K562 (cell line): ENCODE measurements at regions not wholly inside any gene's neighbourhood (a gene's known extent, or its start where the extent isn't known, plus 50 kb on each side); places are given as distances from the start of the nearest gene placed in this dataset.

Experiments used
- ATAC-seq: fragments of 200-7000 bp; cut with Tn5 transposase; 3 replicates; pipeline ENCODE4 v1.9.1; 2020; ENCODE audit warnings: moderate library complexity
- BruUV-seq: library from RNA; stranded (reverse); fragments of 400-500 nt; replicated peaks from 2 replicates; lab custom pipeline; 2021; lab: Mats Ljungman, UMichigan
- CTCF ChIA-PET: fragments of 300-600 bp; formaldehyde crosslinking; extraction: SDS; loops from one replicate; lab custom pipeline; 2021; ENCODE audit warnings: low intra/inter-chr PET ratio; lab: Yijun Ruan, JAX
- POLR2A ChIA-PET: fragments of 300-600, 350-650 bp; sonication (Branson Sonifier 250); formaldehyde crosslinking; extraction: SDS; loops from one replicate; lab custom pipeline; 2021; ENCODE audit warnings: antibody characterized with exemption, inconsistent platforms; lab: Yijun Ruan, JAX
- DNase-seq, 4 experiments: peaks; one replicate each; pipeline versions ENCODE4 v3.0.0 to v3.0.0-alpha.2; 2011 to 2018; ENCODE audit warnings: low spot score in 3 of 4, mixed read lengths in 3 of 4; ENCODE audit errors: extremely low read depth in 1 of 4
- FAIRE-seq: peaks from 2 replicates; lab custom pipeline; 2011; peaks lifted over from hg19 to GRCh38; lab: Jason Lieb, UNC
- H2AFZ ChIP-seq: 2 replicates; pipeline ENCODE4 v1.6.0; 2011; ENCODE audit warnings: low read depth, low read length, control low read depth, inconsistent platforms
- H3K27ac ChIP-seq: fragments of 200-600 bp; 3 replicates; pipeline ENCODE4 v1.8.0; 2011; ENCODE audit warnings: low read depth, mild to moderate bottlenecking, control low read depth, inconsistent platforms, low read length, moderate library complexity, mixed read lengths; ENCODE audit errors: extremely low read depth
- H3K27me3 ChIP-seq, 2 experiments: fragments of 300-600 bp in 1 of 2; 2 replicates in 1 of 2; 3 replicates in 1 of 2; pipeline versions ENCODE4 v1.6.0 to v1.8.0; 2011; ENCODE audit warnings: inconsistent platforms in 2 of 2, low read length in 2 of 2, mild to moderate bottlenecking in 1 of 2, mixed read lengths in 1 of 2, moderate library complexity in 1 of 2; ENCODE audit not compliant: control insufficient read depth in 2 of 2, insufficient read depth in 2 of 2
- H3K36me3 ChIP-seq: fragments of 300-600 bp; 3 replicates; pipeline ENCODE4 v1.8.0; 2011; ENCODE audit warnings: mild to moderate bottlenecking, low read length, inconsistent platforms; ENCODE audit not compliant: control insufficient read depth, insufficient read depth
- H3K4me1 ChIP-seq, 2 experiments: fragments of 200-600 bp in 1 of 2; replicated peaks in 1 of 2; 2 replicates in 1 of 2; 3 replicates in 1 of 2; pipeline versions ENCODE4 v1.5.1 to v1.8.0; 2011; ENCODE audit warnings: inconsistent platforms in 2 of 2, low read length in 2 of 2, mild to moderate bottlenecking in 1 of 2, mixed read lengths in 1 of 2, moderate library complexity in 1 of 2; ENCODE audit not compliant: control insufficient read depth in 2 of 2, insufficient read depth in 2 of 2
- H3K4me2 ChIP-seq: 2 replicates; pipeline ENCODE4 v1.6.1; 2011; ENCODE audit warnings: low read length, control low read depth, inconsistent platforms, mixed read lengths; ENCODE audit not compliant: insufficient read depth
- H3K4me3 ChIP-seq: fragments of 200-600 bp; sonication (generic), shearing (Covaris generic); 2 replicates; pipeline ENCODE4 v1.5.1; 2016; ENCODE audit warnings: control low read depth, inconsistent platforms
- H3K79me2 ChIP-seq: fragments of 200-600 bp; 3 replicates; pipeline ENCODE4 v1.8.0; 2011; ENCODE audit warnings: low read length, inconsistent platforms; ENCODE audit not compliant: control insufficient read depth, insufficient read depth
- H3K9ac ChIP-seq, 2 experiments: 2 replicates each; pipeline versions ENCODE4 v1.6.0 to v1.6.1; 2011; ENCODE audit warnings: low read depth in 2 of 2, low read length in 2 of 2, control low read depth in 1 of 2, inconsistent platforms in 1 of 2, mild to moderate bottlenecking in 1 of 2, mixed read lengths in 1 of 2; ENCODE audit not compliant: insufficient read depth in 1 of 2
- H3K9me1 ChIP-seq: one replicate; pipeline ENCODE4 v1.6.0; 2011; ENCODE audit warnings: inconsistent platforms, mild to moderate bottlenecking, low read length, moderate library complexity; ENCODE audit not compliant: control insufficient read depth, insufficient read depth
- H3K9me3 ChIP-seq: replicated peaks from 2 replicates; pipeline ENCODE4 v1.5.1; 2011; ENCODE audit warnings: low read depth, low read length, inconsistent platforms; ENCODE audit not compliant: control insufficient read depth, insufficient read depth
- H4K20me1 ChIP-seq: replicated peaks from 2 replicates; pipeline ENCODE4 v1.6.1; 2011; ENCODE audit warnings: low read length, inconsistent platforms, mixed read lengths; ENCODE audit not compliant: control insufficient read depth, insufficient read depth
- CBFB ChIP-seq: sonication (generic); formaldehyde crosslinking; IDR thresholded peaks from 2 replicates; pipeline ENCODE4 v1.4.0; 2020; ENCODE audit warnings: mild to moderate bottlenecking, missing genetic modification reagents
- CEBPG ChIP-seq, 3 experiments: fragments of 200-800 bp in 1 of 3; sonication (Bioruptor generic) in 1 of 3; sonication (generic) in 1 of 3; formaldehyde crosslinking in 1 of 3; IDR thresholded peaks in 2 of 3; conservative IDR thresholded peaks in 1 of 3; 2 replicates each; pipeline versions ENCODE4 v1.6.1 to v1.8.0; 2016 to 2022; ENCODE audit warnings: missing compliant biosample characterization in 2 of 3, missing genetic modification characterization in 2 of 3, mild to moderate bottlenecking in 1 of 3, missing genetic modification reagents in 1 of 3
- HES1 ChIP-seq: fragments of 450-650 bp; IDR thresholded peaks from 2 replicates; pipeline ENCODE4 v1.6.1; 2016; ENCODE audit warnings: low read depth, mild to moderate bottlenecking, moderate library complexity
- HSF4 ChIP-seq: fragments of 250-450 bp; sonication (Bioruptor Pico); IDR thresholded peaks from 2 replicates; pipeline ENCODE4 v2.1.2; 2022; ENCODE audit warnings: mild to moderate bottlenecking, moderate library complexity, borderline replicate concordance
- RBM39 ChIP-seq: fragments of 200-400 bp; formaldehyde crosslinking; optimal IDR thresholded peaks from 2 replicates; pipeline ENCODE3; 2018; ENCODE audit warnings: low read depth, low read length
- SMAD2 ChIP-seq: fragments of 150-350 bp; IDR thresholded peaks from 2 replicates; pipeline ENCODE4 v1.6.1; 2014; ENCODE audit warnings: low read depth, mild to moderate bottlenecking, low read length
- ZBTB7A ChIP-seq: IDR thresholded peaks from 2 replicates; pipeline ENCODE4 v1.6.1; 2011; ENCODE audit warnings: low read depth, mild to moderate bottlenecking, low read length, moderate library complexity, borderline replicate concordance; ENCODE audit not compliant: control insufficient read depth
- ZNF239 ChIP-seq: fragments of 250-450 bp; sonication (Bioruptor Pico); IDR thresholded peaks from 2 replicates; pipeline ENCODE4 v1.4.0; 2020; ENCODE audit warnings: mild to moderate bottlenecking
- ZNF347 ChIP-seq: fragments of 450-650 bp; formaldehyde crosslinking; IDR thresholded peaks from 2 replicates; pipeline ENCODE4 v1.4.0; 2020; ENCODE audit warnings: low read depth, mild to moderate bottlenecking, moderate library complexity
- in situ Hi-C: fragments of 300-500 bp; cut with MboI; formaldehyde crosslinking; loops from 4 replicates; pipeline ENCODE4 v1.15.0; 2018; ENCODE audit warnings: inconsistent platforms, mixed read lengths
- intact Hi-C: fragments of 100-400 bp; cut with micrococcal nuclease; formaldehyde crosslinking; loops from 2 replicates; pipeline ENCODE4 v1.14.2; 2022
- TF ChIP-seq, protein P1 (sequence below), 2 experiments: fragments of 450-650 bp; conservative IDR thresholded peaks; 2 replicates each; pipeline ENCODE4 v1.6.1; 2017; ENCODE audit warnings: mild to moderate bottlenecking in 2 of 2, moderate library complexity in 2 of 2

DNA sequence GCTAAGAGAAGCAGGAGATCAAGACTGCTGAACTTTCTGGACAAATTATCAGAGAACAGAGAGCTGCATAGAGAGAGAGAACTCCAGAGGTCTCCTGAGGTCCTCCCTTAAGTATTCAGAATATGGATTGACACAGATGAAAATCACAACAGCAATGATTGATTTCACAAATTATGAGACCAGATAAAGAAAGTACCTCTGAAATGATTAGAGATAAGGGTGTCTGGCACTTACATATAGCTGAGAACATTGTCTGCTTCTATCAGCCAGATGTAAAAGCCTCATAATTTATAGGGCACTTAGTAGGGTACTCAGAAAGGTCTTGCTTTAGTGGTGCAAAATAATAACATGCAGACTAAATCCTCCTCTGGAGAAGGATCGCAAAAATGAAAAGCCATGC lies 1301.8 kb downstream of the BRINP3 start (continued):
- TF ChIP-seq HSF4 (CRISPR knock-in tag) (no peak), RBM39 (no peak), HES1 (no peak), ZNF239 (CRISPR knock-in tag) (no peak), SMAD2 (no peak)

DNA sequence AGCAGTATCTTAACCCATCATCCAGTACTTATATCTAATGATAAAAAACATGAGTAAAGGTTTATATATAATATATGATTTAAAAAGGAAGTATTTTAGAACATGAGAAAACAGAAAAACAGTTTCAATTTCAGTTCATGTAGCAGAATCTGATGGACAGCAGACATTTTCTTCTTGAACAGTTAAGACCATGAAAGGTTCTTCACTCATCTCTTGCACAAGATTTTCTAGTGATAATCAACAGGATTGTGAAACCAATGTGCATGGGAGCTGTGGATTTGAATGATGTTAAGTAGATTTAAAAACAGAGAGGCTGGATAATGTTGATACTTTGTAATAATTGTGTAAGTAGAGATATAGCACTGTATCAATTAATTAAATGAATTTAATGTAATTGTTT lies 1297.6 kb downstream of the BRINP3 start:
- no peaks in the 10 kb centered on the region for H4K20me1 ChIP-seq
- no peak overlapping the region for H3K4me3 ChIP-seq
- no peaks in the 10 kb centered on the region for H3K4me1 ChIP-seq
- H3K4me2 ChIP-seq = no peak overlapping the region
- H3K27me3 ChIP-seq = no peaks in the 10 kb centered on the region
- TF ChIP-seq, protein P1, sequence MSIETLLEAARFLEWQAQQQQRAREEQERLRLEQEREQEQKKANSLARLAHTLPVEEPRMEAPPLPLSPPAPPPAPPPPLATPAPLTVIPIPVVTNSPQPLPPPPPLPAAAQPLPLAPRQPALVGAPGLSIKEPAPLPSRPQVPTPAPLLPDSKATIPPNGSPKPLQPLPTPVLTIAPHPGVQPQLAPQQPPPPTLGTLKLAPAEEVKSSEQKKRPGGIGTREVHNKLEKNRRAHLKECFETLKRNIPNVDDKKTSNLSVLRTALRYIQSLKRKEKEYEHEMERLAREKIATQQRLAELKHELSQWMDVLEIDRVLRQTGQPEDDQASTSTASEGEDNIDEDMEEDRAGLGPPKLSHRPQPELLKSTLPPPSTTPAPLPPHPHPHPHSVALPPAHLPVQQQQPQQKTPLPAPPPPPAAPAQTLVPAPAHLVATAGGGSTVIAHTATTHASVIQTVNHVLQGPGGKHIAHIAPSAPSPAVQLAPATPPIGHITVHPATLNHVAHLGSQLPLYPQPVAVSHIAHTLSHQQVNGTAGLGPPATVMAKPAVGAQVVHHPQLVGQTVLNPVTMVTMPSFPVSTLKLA (conservative IDR thresholded peaks at IDR 0.05) = no peak
- TF ChIP-seq CBFB (CRISPR knock-in tag) = no peak
- TF ChIP-seq ZBTB7A = no peak
- no peak for TF ChIP-seq CEBPG (CRISPR knock-in tag; IDR thresholded peaks at IDR 0.05)
- no peak for TF ChIP-seq CEBPG (tag; conservative IDR thresholded peaks at IDR 0.05 in 1 of 2, IDR thresholded peaks at IDR 0.05 in 1 of 2)
- TF ChIP-seq ZNF347 (CRISPR knock-in tag) = no peak
- no peaks in the 10 kb centered on the region for H3K36me3 ChIP-seq
- ChIA-PET CTCF (no interaction called here), POLR2A (interaction anchor here (1.7 kb wide), 1 partner anchor 30 kb away, joined by 4 read pairs; no protein-coding TSS in a partner anchor)
- intact Hi-C loops (no loop called here), in situ Hi-C loops (no loop called here)
- no TSS peak for BruUV-seq
- ATAC-seq (no peak), FAIRE-seq (no peak), DNase-seq (no peak)
- H3K9me1 ChIP-seq = no peaks in the 10 kb centered on the region
- H3K79me2 ChIP-seq = no peaks in the 10 kb centered on the region
- H3K27ac ChIP-seq = no peak overlapping the region
- H3K9ac ChIP-seq = no peak overlapping the region
- no peaks in the 10 kb centered on the region for H3K9me3 ChIP-seq
- no peak overlapping the region for H2AFZ ChIP-seq
